HG03196 (cell line): ENCODE measurements at regions not wholly inside any gene's neighbourhood (a gene's known extent, or its start where the extent isn't known, plus 50 kb on each side); places are given as distances from the start of the nearest gene placed in this dataset.

Experiments
- ATAC-seq: cut with Tn5 transposase; IDR thresholded peaks from one replicate; pipeline ENCODE4 v1.9.1; 2021; ENCODE audit not compliant: unreplicated experiment

GRCh38 chr4:176569301-176569700 is 223.4 kb downstream of the VEGFC start:
- ATAC-seq, result no peak

DNA sequence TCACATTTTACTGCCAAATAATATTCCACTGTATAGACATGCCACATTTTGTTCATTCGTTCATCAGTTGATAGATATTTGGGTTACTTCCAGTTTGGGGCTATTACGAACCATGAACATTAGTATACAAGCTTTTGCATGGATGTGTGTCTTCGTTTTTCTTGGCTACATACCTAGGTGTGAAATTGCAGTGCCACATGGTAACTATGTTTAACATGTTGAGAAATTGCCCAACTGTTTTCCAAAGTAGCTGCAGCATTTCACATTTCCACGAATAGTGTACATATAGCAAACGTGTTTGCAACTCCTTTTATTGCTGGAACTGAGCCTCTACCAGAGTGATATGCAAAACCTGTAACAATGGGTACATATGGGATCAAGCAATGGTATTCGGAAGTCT is 221.5 kb downstream of the VEGFC start:
- ATAC-seq, result no peak

- no peak for ATAC-seq
Observed at GRCh38 chr4:176575141-176575730, 217.5 kb downstream of the VEGFC start.

DNA sequence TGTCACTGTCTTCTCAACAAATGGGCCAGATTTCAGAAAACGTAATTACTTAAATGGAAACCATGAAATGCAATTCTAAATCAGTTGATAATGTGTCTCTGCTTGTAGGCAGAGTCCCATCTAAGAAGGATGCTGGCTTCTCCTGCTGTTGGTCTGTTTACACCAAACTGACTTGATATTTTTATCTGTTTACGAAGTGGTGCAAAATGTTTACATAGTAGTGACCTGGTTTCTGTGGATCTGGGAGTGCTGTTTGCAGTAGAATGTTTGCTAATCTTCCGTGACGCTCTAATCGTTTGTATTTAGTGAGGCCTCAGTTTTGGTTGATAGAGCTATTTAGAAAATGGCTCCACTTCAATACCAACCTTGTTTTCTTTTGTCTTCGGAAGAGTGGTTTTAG is 213.5 kb downstream of the VEGFC start:
- ATAC-seq, result no peak

DNA sequence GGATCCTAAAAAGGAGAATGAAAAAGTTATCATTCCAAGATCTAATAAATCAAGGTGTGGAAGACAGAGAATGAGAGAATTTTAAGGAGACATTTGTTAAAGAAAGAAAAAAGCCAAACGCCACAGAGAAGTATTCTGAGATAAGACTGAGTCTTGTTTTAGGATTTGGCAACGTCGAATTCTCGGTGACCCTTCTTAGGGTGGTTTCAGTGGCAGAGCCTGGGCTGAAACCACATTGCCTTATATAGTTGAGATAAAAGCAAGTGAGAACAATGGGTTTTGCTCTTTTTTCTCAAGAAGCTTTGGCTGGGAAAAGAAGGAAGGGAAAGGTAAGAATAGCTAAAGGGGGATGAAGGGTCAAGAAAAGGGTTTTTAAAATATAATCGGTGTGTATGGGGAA is 209.4 kb downstream of the VEGFC start:
- ATAC-seq, result no peak

- ATAC-seq, result no peak
Observed at GRCh38 chr4:176584031-176584606, 208.6 kb downstream of the VEGFC start.

DNA sequence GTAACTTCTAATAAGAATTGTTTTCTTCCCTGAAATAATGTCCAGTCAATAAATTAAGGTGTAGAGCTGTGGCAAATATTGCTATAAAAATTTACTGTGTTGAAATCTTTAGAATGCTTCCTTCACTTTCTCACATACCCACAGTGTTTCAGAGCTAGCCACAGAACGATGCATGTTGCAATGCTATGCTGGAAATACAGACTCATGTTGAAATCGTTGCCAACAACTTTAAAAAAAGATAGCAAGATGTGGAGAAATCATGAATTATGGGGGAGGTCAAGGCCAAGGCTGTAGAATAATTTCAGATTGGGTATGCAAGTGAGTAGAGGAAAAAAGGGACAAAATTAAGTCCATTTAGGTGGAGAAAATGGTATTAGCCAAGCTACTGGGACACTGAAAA is 204.8 kb downstream of the VEGFC start:
- ATAC-seq, result no peak

DNA sequence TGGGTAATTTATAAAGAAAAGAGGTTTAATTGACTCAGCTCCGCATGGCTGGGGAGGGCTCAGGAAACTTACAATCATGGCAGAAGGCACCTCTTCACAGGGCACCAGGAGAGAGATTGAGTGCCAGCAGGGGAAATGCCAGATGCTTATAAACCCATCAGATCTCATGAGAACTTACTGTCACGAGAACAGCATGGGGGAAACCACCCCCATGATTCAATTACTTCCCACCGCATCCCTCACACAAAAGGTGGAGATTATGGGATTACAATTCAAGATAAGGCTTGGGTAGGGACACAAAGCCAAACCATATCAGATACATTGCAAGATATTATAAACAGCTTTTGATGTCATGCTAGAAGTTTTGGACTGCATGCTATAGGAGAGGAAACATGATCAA is 204.3 kb downstream of the VEGFC start:
- ATAC-seq, result no peak

GRCh38 chr4:176592976-176593670 is 199.6 kb downstream of the VEGFC start:
- no peak for ATAC-seq

GRCh38 chr4:176593943-176594342 is 198.8 kb downstream of the VEGFC start:
- no peak for ATAC-seq

DNA sequence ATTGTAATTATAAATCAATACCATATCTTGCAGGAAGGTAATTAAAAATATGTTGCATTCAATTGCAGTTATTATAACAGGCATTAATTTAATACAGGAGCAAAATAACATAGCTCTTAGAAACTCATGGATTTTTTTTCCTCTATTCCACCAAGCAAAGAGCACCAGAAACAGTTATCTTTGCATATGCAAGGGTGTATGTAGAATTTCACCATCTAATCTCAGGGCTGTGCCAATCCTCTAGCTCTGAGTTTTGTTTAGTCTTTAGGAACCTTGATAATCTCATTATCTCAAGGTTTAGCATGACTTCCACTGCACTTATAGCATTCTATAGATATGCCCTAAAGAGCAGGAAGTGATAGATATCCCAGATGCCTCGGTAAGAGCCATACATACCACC is 197.5 kb downstream of the VEGFC start:
- no peak for ATAC-seq

DNA sequence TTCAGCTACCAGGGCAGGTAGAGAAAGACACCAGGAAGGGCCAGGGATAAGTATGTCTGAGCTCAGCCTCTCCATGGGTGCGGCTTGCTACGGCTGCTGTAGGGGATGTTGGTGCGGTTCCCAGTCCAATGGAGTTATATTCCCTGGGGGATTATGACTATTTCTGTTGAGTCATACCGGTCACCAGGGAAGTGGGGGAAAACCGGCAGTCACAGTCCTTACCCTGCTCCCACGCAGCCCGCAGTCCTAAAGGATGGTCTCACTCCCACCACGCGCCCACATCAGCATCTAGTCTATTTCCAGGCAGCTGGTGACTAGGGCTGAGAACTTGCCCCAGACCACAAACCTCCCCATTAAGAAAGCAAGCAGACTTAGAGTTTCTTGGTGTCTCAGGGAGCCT is 191.6 kb downstream of the VEGFC start:
- ATAC-seq, result no peak

GRCh38 chr4:176607807-176608206 is 184.9 kb downstream of the VEGFC start:
- ATAC-seq, result no peak

GRCh38 chr4:176608346-176608745 is 184.4 kb downstream of the VEGFC start:
- ATAC-seq, result no peak

DNA sequence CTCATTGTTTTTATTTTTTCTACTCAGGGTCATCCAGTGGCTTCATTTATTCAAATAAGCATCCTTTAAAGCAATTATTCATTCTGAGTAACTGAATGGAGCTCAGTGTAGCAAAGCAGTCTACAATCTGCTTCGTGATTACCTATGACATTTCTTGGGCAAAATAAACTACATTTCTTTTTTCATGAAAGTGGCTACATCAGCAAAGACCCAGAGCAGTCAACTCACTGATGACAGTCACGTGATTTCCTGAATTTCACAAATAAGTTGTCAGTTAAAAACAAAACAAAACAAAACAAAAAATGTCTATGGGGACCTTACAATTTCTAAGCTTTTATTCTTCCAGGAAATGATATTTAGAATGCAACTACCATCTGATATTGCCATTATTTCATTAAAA is 182.1 kb downstream of the VEGFC start:
- no peak for ATAC-seq

DNA sequence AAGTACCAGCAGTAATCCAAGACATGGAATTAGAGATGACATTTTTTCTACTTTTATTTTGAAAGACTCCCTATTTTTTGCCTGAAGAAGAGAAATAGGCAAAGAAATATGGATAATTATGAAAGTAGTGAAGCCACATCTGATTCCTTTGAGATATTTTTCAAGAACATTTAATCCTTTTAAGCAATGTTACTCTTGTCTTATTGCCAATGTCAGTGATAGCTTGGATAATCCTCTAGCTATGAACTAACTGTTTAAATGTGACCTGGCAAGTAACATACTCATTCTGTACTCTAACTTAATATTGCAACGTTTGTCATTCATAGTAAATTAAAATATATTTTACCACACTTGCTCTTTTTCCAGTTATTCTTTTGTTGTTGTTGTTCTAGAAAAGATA is 181.3 kb downstream of the VEGFC start:
- no peak for ATAC-seq

DNA sequence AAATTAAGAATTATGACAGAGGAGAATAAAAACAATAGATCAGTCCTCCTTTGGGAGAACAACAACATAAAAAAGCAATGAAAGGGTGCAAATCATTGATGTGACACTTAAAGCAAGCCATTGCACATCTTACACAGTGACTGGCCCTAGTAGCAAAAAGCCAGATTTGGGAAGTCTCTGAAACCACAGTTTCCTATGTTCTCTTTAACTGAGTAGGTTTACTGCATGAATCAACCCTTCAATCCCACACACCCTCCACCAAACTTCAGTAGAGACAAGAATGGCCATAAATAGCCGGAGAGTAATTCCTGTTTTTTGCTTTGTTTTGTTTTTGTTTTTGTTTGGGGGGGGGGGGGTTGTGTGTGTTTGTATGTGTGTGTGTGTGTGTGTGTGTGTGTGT is 180.8 kb downstream of the VEGFC start:
- ATAC-seq, result no peak

DNA sequence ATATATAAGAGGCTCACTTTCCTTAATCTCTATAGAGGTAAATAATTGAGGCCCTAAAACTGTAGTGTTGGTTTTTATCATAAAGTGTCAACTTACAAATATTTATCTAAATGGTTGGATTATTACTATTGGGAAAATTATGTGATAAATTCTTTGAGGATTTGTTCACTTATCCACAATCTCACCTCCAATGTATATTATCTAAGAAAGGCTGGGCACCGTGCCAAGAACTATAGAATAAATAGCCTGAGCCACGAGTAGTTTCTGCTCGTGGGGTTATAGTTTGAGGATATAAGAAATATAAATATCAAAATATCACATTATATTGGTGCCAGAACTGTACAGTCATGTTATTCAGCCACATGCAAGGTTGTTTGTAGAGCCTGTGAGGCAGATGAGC is 177.9 kb downstream of the VEGFC start:
- ATAC-seq, result no peak

- ATAC-seq, result no peak
Observed at GRCh38 chr4:176616151-176616550, 176.6 kb downstream of the VEGFC start.

- ATAC-seq, result no peak
Observed at GRCh38 chr4:176618138-176618537, 174.6 kb downstream of the VEGFC start.

- ATAC-seq, result no peak
Observed at GRCh38 chr4:176619430-176619829, 173.3 kb downstream of the VEGFC start.

GRCh38 chr4:176622251-176622948 is 170.3 kb downstream of the VEGFC start:
- ATAC-seq, result no peak
